HTR-8/SVneo (cell line): ENCODE measurements at regions not wholly inside any gene's neighbourhood (a gene's known extent, or its start where the extent isn't known, plus 50 kb on each side); places are given as distances from the start of the nearest gene placed in this dataset.
"Not testable (repeated sequence)": the region's sequence is repeated elsewhere in the genome, so short reads cannot be mapped to it uniquely, and the experiment has no call there.

Experiments used
- DNase-seq: peaks from one replicate; pipeline ENCODE4 v3.0.0; 2011; ENCODE audit warnings: low spot score, mixed read lengths; ENCODE audit not compliant: insufficient read length
- FAIRE-seq: peaks from 2 replicates; lab custom pipeline; 2011; peaks lifted over from hg19 to GRCh38; lab: Jason Lieb, UNC

DNA sequence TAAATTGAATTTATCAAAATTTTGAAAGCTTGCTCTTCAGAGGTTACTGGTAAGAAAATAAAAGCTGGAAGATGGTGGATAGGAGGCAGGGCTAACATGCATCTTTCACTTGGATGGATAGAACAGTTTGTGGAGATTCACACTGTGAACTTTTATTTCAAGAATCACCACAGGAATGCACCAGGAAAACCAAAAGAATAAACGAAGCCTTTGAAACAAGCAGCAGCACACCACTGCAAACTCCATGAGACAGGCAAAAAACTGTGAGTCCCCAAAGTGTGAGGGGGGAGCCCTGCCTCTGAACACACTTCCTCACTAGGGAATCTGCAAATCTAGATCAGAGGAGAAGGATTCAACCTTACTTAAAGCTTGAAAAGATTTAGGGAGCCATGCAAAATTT is 122.2 kb downstream of the RTP4 start:
- FAIRE-seq, result no peak
- DNase-seq, result no peak

DNA sequence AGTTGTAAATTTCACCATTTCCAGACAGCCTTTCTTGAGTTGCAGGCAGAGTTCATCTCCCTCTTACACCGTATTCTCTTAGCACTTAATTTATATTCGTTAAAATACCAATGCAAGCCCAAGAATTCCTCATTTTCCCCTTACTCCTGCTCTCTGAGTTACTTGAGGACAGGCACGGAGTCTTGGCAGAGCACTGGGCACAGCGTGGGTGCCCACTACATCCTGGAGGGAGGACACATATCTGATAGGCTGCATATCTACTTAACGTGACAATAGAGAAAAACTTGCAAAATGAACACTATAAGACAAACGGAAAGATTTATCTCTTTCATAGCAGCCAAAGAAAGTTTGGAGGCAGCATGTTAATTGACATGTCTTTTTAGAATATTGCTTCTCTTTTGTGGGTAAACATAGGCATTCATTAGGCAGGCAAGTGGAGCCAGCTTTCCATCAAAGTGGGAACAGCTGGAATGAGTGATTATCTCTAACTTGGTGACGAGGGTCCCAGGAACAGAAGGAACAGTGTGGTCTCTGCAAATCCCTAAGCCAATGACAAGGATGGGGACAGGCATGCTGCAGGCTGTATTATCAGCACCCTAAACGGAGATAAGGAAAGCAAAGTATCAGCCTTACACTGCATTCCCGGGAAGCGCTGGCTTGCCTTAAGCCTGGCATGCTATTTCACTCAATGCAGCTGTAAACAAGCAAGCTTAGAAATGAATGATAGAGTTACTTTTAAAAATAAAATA is 116.5 kb downstream of the RTP4 start:
- no peak for DNase-seq
- no peak for FAIRE-seq

DNA sequence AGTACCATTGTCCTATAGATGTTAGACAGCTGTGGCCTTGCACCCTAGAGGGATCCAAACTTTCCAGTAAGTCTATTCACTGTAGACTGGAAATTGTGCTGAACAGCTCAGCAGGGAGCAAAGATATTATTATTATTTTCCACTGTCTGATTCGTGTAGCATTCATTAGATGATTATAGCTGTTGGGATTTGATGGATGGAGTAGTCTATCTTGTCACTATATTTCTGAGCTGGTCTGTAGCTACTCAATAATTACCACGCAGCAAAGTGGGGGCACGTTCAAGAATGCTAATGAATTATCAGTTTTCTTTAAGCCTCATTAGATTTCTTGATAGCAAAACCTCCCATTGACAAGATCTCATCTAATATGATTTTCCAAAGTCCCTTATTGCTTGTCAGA is 113.2 kb downstream of the RTP4 start:
- DNase-seq (no peak), FAIRE-seq (no peak)

DNA sequence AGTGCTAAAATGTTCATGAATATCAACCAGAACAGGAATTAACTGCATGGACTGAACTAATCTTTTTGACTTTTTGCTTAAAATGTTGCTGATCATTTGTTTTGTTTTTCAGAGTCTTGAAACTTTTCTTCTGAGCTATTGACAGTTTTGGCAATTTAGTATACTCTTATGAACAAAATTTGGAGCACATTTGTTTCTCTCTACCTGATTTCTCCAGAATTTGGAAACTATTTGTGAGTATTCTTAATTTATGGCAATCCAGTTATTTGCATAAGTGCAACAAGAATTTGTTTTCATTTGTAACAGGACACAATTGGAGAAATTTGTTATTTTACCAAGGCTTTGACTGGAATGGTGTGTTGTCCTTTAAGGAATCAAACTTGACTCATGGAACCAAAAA is 107.4 kb downstream of the RTP4 start:
- not testable (repeated sequence) for DNase-seq, FAIRE-seq

DNA sequence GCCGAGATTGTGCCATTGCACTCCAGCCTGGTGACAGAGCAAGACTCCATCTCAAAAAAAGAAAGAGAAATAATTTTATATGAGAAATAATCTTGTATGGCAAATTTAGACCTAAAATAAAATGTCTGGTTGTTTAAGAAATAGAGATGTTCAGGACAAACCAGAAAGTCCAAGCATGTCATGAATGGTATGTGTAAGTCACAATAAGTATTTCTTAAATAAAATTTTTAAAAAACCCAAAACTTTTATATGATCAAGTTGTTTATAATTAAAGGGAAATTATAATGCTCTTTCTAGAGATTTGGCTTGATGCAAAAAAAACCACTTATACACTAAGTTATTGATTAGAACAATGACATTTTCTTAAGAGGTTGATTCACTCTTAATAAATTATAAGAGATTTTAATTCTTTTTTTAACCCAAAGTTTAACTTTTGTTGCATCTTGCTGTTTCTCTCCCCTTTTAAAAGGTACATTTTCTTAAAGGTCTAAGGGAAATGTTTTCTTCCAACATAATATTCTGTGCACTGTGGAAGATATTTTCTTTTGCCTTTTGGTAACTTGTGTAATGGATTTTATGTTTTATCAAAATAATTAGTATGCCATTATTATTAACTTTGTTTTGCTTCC is 105.7 kb downstream of the RTP4 start:
- DNase-seq (no peak), FAIRE-seq (no peak)

DNA sequence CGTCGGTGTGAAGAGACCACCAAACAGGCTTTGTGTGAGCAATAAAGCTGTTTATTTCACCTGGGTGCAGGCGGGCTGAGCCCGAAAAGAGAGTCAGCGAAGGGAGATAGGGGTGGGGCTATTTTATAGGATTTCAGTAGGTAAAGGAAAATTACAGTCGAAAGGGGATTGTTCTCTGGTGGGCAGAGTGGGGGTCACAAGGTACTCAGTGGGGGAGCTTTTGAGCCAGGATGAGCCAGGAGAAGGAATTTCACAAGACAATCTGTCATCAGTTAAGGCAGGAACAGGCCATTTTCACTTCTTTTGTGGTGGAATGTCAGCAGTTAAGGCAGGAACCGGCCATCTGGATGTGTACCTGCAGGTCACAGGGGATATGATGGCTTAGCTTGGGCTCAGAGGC is 98.1 kb downstream of the RTP4 start:
- FAIRE-seq, DNase-seq: not testable (repeated sequence)

DNA sequence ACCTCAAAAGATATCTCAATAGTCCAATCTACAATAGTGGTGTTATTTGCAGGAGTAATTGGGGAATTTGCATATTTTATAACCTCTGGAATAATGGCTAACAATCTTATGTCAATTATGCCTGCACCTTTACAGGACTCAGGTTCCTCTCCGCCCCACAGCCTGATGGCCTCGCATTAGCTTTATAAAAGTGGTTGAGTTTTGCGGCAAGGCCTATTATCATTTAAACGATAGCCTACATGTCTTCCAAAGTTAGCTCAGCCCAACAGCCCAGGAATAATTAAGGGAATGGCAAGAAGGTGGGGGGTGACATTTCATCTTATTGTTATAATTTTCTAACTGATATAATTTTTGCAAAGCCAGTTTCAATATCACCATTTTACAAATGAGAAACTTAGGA is 97.3 kb downstream of the RTP4 start:
- DNase-seq (no peak), FAIRE-seq (no peak)

DNA sequence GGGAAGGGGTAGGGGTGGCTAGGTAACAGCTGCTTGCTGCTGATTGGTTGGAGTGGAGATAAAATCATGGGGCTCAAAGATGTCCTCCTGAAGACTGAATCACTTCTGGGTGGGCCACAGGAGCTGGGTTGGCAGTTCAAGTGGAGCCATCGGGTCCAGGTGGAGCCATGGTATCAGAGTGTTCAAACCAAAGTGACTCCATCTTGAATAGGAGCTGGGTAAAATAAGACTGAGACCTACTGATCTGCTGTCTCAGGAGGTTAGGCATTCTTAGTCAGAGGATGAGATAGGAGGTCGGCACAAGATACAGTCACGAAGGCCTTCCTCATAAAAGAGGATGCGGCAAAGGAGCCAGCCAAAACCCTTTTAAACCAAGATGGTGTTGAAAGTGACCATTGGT is 96.5 kb downstream of the RTP4 start:
- FAIRE-seq, result no peak

DNA sequence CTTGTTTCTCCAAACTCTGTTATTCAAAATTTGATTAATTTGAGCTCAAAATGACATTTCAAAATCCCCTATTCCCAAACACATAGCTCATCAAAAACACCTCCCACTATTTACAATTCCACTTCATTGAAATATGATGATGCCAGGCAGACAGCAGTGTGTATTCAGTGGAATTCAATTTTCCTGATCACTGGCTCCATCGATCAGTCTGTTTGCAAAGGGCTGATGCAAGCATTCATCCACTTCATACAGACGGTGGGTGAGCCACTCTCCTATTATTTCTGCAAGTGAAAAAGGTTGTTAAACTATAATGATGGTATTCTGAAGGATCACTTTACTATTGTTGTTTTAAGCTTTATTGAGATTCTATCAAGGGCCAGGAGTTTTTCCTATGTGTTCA is 90.7 kb downstream of the RTP4 start:
- FAIRE-seq (no peak), DNase-seq (no peak)

More for the DNA sequence above, 96.5 kb downstream of the RTP4 start:
- no peak for DNase-seq

DNA sequence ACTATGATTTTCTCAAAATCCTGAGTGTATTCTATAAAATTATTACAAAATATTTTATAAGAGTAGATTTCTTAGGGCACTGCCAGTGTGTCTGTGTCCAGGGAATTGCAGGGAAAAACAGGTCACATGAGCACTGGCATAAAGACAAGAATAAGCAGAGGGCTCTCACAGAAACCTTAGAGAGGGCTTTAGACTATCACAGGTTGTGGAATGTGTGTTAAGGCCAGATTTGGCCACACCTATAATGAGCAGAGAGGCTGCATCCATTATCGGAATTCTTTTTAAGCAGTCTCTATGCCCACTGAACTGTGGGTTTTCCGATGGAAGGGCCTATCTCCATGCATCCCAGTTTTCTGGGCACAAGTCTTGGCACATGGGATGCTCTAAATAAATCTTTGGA is 90.2 kb downstream of the RTP4 start:
- no peak for FAIRE-seq

DNA sequence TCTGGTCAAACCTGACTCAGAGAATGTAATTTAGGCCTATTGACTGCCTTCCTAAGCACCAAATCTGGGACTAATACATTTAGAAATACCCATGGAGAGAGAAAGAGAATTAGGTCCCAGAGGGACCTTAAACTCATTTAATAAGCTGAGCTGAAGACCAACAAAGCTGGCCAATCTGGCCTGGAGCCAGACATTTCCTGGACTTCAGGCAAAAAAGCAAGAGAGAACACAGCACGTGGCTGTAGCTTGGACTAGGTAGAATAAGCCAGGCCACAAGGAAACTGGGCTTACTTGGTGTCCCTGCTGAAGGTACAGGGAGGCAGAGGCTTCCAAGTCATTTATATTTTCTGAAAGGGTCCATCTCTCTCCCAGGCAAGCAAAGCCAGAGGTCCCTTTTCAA is 88.1 kb downstream of the RTP4 start:
- DNase-seq, result no peak
- no peak for FAIRE-seq

More for the DNA sequence above, 90.2 kb downstream of the RTP4 start:
- DNase-seq, result no peak

DNA sequence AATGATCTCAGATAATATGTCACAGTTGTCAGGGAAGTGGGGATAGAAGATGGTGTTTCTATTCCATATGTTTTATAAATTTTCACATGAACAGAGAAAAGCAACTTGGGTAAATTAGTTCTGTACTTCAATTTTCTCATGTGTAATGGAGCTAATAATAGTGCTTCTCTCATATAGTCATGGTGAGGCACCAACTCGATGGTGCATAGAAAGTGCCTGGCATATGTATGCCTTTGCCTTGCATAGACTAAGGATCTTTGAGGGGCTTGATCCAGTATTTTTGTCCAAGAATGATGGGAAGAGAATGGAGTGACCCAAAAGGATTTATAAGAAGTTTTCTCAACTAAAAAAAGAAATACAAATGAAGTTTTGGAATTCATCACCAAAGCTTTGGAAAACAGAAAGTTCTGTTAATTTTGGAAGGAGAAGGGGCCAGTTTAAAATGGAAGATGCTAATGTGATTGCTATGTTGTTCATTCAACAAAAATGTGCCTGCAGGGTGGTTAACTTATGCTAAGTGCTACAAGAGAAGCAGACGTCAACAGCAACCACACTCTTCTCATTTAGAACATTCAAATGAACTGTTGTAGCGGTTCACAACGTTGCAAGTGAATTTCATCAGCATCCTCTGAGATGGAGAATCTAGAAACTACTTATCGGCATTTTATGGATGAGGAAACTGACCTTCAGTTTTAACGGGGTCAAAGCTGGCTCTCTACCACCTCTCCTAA is 86.1 kb downstream of the RTP4 start:
- FAIRE-seq (no peak), DNase-seq (no peak)

DNA sequence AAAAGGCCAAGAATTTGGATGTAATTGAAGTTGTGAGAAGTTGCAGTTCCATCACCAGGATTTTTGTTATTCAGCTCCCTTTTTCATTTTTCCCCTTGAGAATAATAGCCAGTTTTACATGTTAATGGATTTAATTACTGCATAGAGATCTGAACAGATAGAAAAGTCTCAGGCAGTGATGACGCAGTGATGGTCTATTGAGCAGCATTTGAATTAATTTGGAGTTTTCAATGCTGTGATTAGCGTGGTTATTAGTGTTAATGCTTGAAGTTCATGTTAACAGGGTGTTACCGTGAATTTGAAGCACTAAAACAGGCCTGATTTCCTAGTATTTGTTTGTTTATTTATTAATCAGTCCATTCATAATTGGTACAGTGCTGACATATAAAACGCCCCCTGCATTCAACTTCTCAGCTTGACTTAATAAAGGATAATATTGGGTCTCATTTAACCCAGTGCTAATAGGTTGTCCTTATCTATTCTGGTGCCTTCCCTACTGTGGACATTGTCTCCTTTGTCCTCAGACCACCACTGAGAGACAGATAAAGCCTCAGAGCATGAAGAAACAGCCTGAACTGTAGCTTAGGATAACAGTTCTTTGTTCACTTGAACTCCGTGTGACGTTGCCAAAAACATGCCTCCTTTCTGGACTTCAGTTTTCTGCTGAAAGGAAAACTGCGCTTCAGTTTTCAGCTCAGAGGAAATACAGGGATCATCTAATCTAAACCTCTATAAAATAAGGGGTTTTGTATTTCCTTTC is 82.4 kb downstream of the RTP4 start:
- no peak for FAIRE-seq
- DNase-seq, result no peak

DNA sequence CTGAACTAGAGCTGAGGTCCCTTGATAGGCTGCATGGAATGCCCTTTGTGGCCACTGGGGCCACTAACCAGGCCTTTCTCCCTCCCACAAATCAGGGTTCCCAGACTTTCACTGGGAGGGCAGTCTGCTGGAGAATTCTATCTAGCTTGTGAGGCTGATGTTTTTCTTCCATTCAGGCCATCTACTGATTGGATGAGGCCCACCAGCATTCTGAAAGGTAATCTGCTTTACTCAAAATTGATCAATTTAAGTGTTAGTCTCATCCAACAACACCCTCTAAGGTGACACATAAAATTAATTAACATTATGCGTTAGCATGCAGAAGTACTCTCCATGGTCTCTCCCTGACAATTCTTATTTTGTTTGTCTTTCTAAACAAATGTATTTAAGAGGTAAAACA is 80.5 kb downstream of the RTP4 start:
- DNase-seq (no peak), FAIRE-seq (no peak)

DNA sequence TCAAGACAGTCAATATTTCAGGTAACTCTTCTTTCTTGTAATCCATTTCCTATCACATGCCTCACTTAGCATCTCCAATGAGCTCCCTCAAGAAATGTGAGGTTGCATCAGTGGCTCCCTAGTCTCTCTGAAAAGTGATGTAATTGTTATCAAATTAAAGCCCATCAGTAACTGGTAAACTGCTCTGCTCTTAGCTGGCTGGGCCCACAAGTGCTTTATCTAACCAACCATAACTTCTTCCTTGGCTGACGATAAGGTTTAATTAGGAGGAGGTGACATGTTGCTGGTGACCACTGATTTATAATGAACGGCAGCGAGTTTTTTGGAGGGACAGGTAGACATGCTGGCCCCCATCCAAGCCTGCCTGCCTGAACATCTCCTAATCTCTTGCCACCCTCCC is 79.6 kb downstream of the RTP4 start:
- no peak for FAIRE-seq
- DNase-seq, result no peak

DNA sequence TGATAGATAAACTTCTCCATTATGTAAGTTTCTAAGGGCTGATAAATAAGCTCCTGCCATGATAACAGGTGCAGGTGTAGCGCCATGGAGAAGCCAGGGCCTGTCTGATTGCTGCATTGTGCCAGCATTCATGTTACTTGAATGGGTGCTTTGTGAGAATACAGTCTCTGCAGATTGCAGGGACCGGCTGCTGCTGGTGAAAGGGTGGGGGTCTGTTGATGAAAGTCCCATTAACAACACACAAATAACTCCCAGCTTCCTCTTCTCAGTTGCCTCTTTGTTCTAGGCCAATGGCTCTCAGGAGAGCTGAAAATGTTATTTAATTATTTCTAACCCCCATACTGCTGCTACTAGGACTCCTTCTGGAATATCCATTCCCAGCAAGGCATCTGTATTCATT is 77.2 kb downstream of the RTP4 start:
- no peak for FAIRE-seq
- DNase-seq, result no peak

DNA sequence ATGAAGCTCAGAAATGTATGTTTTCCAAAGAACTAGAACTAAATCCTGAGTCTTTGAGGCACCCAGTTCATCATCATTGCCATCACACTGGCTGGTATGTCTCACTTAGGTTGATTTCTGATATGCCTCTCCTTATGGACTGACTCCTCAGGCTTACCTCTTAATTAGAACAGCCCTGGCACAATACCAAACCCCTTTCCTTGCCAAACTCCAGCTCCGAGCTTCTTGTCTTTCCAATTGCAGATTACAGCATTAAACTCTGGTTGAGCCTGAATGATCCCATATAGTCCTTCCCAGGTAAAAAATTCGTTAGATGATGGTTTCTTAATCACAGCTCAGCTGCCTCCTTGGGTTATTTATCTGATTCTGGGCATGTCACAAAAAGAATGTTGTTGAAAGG is 66.3 kb downstream of the RTP4 start:
- FAIRE-seq, result no peak

DNA sequence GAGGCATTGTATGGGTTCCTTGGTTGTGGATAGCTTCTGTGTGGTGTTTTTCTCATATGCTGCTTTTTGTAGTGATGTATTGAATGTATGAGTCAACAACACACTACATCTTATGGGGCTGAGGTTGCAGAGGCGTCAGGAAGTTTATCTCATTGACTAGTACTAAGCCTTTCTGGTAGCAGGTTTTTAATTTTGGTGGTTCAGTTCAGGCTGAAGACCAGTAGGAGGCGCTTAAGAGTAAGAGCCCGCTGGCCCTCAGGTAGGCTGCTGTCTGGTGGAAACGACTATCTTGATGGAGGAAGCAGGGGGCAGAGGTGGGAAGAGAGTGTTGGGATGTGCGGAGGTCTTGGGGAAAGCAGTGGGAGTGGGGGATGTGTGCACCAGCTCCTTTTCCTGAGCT is 62.4 kb downstream of the RTP4 start:
- DNase-seq (no peak), FAIRE-seq (no peak)

More for the DNA sequence above, 66.3 kb downstream of the RTP4 start:
- DNase-seq, result no peak
